Vagina (tissue), 2 donors: ENCODE measurements at regions not wholly inside any gene's neighbourhood (a gene's known extent, or its start where the extent isn't known, plus 50 kb on each side); places are given as distances from the start of the nearest gene placed in this dataset.
A peak's percentile ranks its signal among the peaks of the same experiment; 100 is the strongest.

Experiments
- DNase-seq, 2 donors: peaks; one replicate each; pipeline ENCODE4 v3.0.0-alpha.2; 2017; ENCODE audit errors: extremely low spot score in 2 of 2
- H3K27ac ChIP-seq: fragments of 200-600 bp; sonication (generic); one replicate; pipeline ENCODE4 v1.5.1; 2019
- H3K27me3 ChIP-seq: fragments of 200-600 bp; sonication (generic); one replicate; pipeline ENCODE4 v1.5.1; 2019
- H3K36me3 ChIP-seq, 2 donors: fragments of 200-600 bp; sonication (generic); one replicate each; pipeline ENCODE4 v1.5.1; 2017 to 2019
- H3K4me1 ChIP-seq: fragments of 200-600 bp; sonication (generic); one replicate; pipeline ENCODE4 v1.5.1; 2019
- H3K4me3 ChIP-seq, 2 donors: fragments of 200-600 bp; sonication (generic); 1 replicate in 1 of 2; 2 replicates in 1 of 2; pipeline ENCODE4 v1.5.1; 2016 to 2019
- H3K9me3 ChIP-seq: fragments of 200-600 bp; sonication (generic); one replicate; pipeline ENCODE4 v1.5.1; 2019
- POLR2A ChIP-seq, 2 donors: fragments of 450-650 bp; IDR thresholded peaks; one replicate each; pipeline ENCODE4 v1.6.1; 2017; ENCODE audit warnings: antibody characterized with exemption in 2 of 2, mild to moderate bottlenecking in 2 of 2, moderate library complexity in 2 of 2
- POLR2AphosphoS5 ChIP-seq, 2 donors: sonication (generic); formaldehyde crosslinking; IDR thresholded peaks; one replicate each; pipeline ENCODE4 v1.9.0; 2017; ENCODE audit warnings: antibody characterized with exemption in 2 of 2, mild to moderate bottlenecking in 2 of 2, low read depth in 1 of 2; ENCODE audit not compliant: insufficient read depth in 1 of 2
- intact Hi-C: fragments of 100-400 bp; cut with DNase I; formaldehyde crosslinking; loops from one replicate; pipeline ENCODE4 v1.15.1; 2023
- TF ChIP-seq, protein P1 (sequence below), 3 experiments: fragments of 450-650 bp in 2 of 3; fragments of 200-600 bp in 1 of 3; sonication (generic) in 1 of 3; IDR thresholded peaks; one replicate each; pipeline ENCODE4 v1.5.1; 2017 to 2019; ENCODE audit warnings: antibody characterized with exemption in 3 of 3, mild to moderate bottlenecking in 2 of 3, moderate library complexity in 2 of 3

DNA sequence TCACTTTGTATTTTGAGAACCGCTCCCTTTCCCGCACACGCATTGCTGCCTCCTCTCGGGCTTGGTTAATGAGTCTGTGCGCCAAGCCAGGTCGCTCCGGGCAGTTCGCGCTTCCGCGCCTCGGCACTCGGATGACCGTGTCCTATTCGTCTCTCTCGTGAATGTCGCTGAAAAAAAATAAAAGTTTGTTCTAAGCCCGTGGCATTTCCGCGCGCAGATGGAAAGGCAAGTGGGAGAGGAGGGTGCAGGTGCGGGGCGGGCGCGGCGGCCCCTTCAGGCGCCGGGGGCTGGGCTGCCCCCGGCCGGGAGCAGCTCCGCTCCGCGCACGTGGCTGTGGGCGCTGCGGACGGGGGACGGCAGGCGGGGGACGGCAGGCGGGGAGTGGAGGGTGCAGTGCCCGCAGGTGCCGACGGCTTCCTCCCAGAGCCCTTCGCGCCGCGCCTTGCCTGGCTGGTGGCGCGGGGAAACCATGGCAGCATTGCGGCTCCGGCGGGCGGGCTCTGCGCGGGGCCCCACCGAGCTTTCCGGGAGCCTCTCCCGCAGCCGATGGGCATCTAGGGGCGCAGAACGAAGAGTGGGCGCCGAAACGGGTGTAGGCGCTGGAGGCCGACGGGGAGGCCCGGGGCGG is 159.6 kb upstream of the SIX2 start:
- intact Hi-C loops, result no loop called here
- DNase-seq, result no peak
- Histone ChIP-seq H3K27me3 (no peaks in the 10 kb centered on the region), H3K4me1 (peaks cover 19% of the 10 kb centered on the region), H3K4me3 (peak overlapping the region; percentile 51), H3K27ac (peak overlapping the region; percentile 92), H3K9me3 (no peaks in the 10 kb centered on the region), H3K36me3 (no peaks in the 10 kb centered on the region)
- TF ChIP-seq POLR2AphosphoS5 (IDR thresholded peaks at IDR 0.05; ENCODE audit: insufficient read depth in 1 of 2, low read depth in 1 of 2) (no peak), POLR2A (IDR thresholded peaks at IDR 0.05) (no peak)
- TF ChIP-seq, protein P1, sequence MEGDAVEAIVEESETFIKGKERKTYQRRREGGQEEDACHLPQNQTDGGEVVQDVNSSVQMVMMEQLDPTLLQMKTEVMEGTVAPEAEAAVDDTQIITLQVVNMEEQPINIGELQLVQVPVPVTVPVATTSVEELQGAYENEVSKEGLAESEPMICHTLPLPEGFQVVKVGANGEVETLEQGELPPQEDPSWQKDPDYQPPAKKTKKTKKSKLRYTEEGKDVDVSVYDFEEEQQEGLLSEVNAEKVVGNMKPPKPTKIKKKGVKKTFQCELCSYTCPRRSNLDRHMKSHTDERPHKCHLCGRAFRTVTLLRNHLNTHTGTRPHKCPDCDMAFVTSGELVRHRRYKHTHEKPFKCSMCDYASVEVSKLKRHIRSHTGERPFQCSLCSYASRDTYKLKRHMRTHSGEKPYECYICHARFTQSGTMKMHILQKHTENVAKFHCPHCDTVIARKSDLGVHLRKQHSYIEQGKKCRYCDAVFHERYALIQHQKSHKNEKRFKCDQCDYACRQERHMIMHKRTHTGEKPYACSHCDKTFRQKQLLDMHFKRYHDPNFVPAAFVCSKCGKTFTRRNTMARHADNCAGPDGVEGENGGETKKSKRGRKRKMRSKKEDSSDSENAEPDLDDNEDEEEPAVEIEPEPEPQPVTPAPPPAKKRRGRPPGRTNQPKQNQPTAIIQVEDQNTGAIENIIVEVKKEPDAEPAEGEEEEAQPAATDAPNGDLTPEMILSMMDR (IDR thresholded peaks at IDR 0.05), result no peak

GRCh38 chr2:45167920-45168629 is 158.8 kb upstream of the SIX2 start:
- peak overlapping the region; percentile 92 for H3K27ac ChIP-seq
- no peak for DNase-seq
- intact Hi-C loops, result no loop called here
- no peaks in the 10 kb centered on the region for H3K36me3 ChIP-seq
- peaks cover 19% of the 10 kb centered on the region for H3K4me1 ChIP-seq
- H3K9me3 ChIP-seq, result no peaks in the 10 kb centered on the region
- H3K27me3 ChIP-seq, result no peaks in the 10 kb centered on the region
- peak overlapping the region; percentile 51 for H3K4me3 ChIP-seq
- TF ChIP-seq POLR2AphosphoS5 (IDR thresholded peaks at IDR 0.05; ENCODE audit: insufficient read depth in 1 of 2, low read depth in 1 of 2) (no peak), POLR2A (IDR thresholded peaks at IDR 0.05) (no peak)
- TF ChIP-seq, protein P1 (IDR thresholded peaks at IDR 0.05), result no peak

- TF ChIP-seq, protein P1 (IDR thresholded peaks at IDR 0.05), result no peak
- TF ChIP-seq POLR2A (IDR thresholded peaks at IDR 0.05) (no peak), POLR2AphosphoS5 (IDR thresholded peaks at IDR 0.05; ENCODE audit: insufficient read depth in 1 of 2, low read depth in 1 of 2) (no peak)
- no peaks in the 10 kb centered on the region for H3K36me3 ChIP-seq
- no peak for DNase-seq
- H3K27me3 ChIP-seq, result no peaks in the 10 kb centered on the region
- peak overlapping the region; percentile 92 for H3K27ac ChIP-seq
- no peak overlapping the region for H3K4me3 ChIP-seq
- peaks cover 19% of the 10 kb centered on the region for H3K4me1 ChIP-seq
- intact Hi-C loops, result no loop called here
- H3K9me3 ChIP-seq, result no peaks in the 10 kb centered on the region
Observed at GRCh38 chr2:45166229-45166890, 157.1 kb upstream of the SIX2 start.

DNA sequence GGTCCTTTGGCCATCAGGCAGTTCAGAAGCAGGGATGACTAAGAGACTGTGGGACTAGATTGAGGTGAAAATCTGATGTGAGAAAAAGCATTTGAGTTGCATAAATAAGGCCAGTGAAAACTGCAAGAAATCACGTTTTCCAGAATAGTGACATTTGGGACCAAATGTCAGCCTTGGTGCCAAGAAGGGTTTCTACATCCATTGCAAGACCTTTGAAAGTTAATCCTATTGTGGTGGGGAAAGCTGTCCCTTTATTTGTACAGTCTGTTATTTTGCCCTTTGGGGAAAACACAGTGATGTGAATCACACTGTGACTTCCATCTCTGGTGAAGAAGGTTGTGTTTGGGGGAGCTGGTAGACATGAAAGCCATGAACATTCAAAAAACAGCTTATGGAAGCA is 153.5 kb upstream of the SIX2 start:
- Histone ChIP-seq H3K4me3 (no peak overlapping the region), H3K4me1 (no peaks in the 10 kb centered on the region), H3K27me3 (no peaks in the 10 kb centered on the region), H3K9me3 (no peaks in the 10 kb centered on the region), H3K27ac (peak overlapping the region; percentile 2), H3K36me3 (no peaks in the 10 kb centered on the region)
- TF ChIP-seq POLR2AphosphoS5 (IDR thresholded peaks at IDR 0.05; ENCODE audit: insufficient read depth in 1 of 2, low read depth in 1 of 2), result no peak
- TF ChIP-seq, protein P1 (IDR thresholded peaks at IDR 0.05), result no peak
- intact Hi-C loops, result no loop called here
- DNase-seq, result no peak

DNA sequence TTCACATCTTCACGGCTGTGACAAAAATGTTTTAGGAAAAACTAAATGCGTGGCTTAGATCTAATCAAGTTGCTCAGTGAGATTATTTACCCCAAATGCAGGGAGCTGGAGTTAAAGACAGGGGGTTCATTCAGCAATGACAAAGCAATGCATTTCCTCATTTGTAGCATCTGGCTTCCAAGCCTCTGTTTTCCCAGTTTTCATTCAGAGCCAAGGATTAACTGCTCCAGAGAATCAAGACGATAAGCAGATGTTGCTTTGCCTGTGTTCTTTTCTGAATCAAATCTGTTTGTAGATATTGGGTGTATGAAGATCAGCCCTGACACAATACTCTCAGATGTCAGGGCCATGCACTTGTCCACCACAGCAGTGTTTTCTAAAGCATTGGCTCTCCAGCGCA is 147.4 kb upstream of the SIX2 start:
- TF ChIP-seq, protein P1 (IDR thresholded peaks at IDR 0.05), result no peak
- TF ChIP-seq POLR2A (IDR thresholded peaks at IDR 0.05) (no peak), POLR2AphosphoS5 (IDR thresholded peaks at IDR 0.05; ENCODE audit: insufficient read depth in 1 of 2, low read depth in 1 of 2) (no peak)
- H3K4me3 ChIP-seq, result no peak overlapping the region
- no peaks in the 10 kb centered on the region for H3K36me3 ChIP-seq
- H3K9me3 ChIP-seq, result no peaks in the 10 kb centered on the region
- DNase-seq, result no peak
- intact Hi-C loops, result no loop called here
- H3K27me3 ChIP-seq, result no peaks in the 10 kb centered on the region
- H3K4me1 ChIP-seq, result no peaks in the 10 kb centered on the region
- no peak overlapping the region for H3K27ac ChIP-seq
